GM21619 (cell line): ENCODE measurements at regions not wholly inside any gene's neighbourhood (a gene's known extent, or its start where the extent isn't known, plus 50 kb on each side); places are given as distances from the start of the nearest gene placed in this dataset.
"Not testable (repeated sequence)": the region's sequence is repeated elsewhere in the genome, so short reads cannot be mapped to it uniquely, and the experiment has no call there.

ENCODE experiments used
- ATAC-seq: cut with Tn5 transposase; IDR thresholded peaks from one replicate; pipeline ENCODE4 v1.9.1; 2021; ENCODE audit not compliant: unreplicated experiment

- no peak for ATAC-seq
Measured at GRCh38 chr11:82225930-82226329, 507.7 kb downstream of the FAM181B start.

GRCh38 chr11:82225502-82225901 lies 508.2 kb downstream of the FAM181B start:
- no peak for ATAC-seq

- no peak for ATAC-seq
Measured at GRCh38 chr11:82216927-82217570, 516.6 kb downstream of the FAM181B start.

- no peak for ATAC-seq
Measured at GRCh38 chr11:82210011-82210410, 523.7 kb downstream of the FAM181B start.

- ATAC-seq = no peak
Measured at GRCh38 chr11:82195283-82195682, 538.4 kb downstream of the FAM181B start.

GRCh38 chr11:82194521-82194920 lies 539.1 kb downstream of the FAM181B start:
- ATAC-seq = no peak

- ATAC-seq = no peak
Measured at GRCh38 chr11:82191695-82192094, 542.0 kb downstream of the FAM181B start.

- ATAC-seq = no peak
Measured at GRCh38 chr11:82185925-82186324, 547.7 kb downstream of the FAM181B start.

GRCh38 chr11:82184966-82185365 lies 548.7 kb downstream of the FAM181B start:
- ATAC-seq = no peak

- ATAC-seq = no peak
Measured at GRCh38 chr11:82183346-82183745, 550.3 kb downstream of the FAM181B start.

GRCh38 chr11:82182697-82183096 lies 551.0 kb downstream of the FAM181B start:
- ATAC-seq = not testable (repeated sequence)

GRCh38 chr11:82181796-82182195 lies 551.9 kb downstream of the FAM181B start:
- ATAC-seq = not testable (repeated sequence)

GRCh38 chr11:82176945-82177344 lies 556.7 kb downstream of the FAM181B start:
- no peak for ATAC-seq

GRCh38 chr11:82176365-82176764 lies 557.3 kb downstream of the FAM181B start:
- ATAC-seq = no peak

- no peak for ATAC-seq
Measured at GRCh38 chr11:82174610-82175009, 559.1 kb downstream of the FAM181B start.

- ATAC-seq = no peak
Measured at GRCh38 chr11:82146789-82147188, 586.9 kb downstream of the FAM181B start.

- ATAC-seq = no peak
Measured at GRCh38 chr11:82118946-82119345, 614.7 kb downstream of the FAM181B start.

- ATAC-seq = no peak
Measured at GRCh38 chr11:82117362-82117761, 616.3 kb downstream of the FAM181B start.

GRCh38 chr11:82105331-82105998 lies 628.2 kb downstream of the FAM181B start:
- ATAC-seq = no peak

- ATAC-seq = no peak
Measured at GRCh38 chr11:82092904-82093303, 640.8 kb downstream of the FAM181B start.

GRCh38 chr11:82089426-82089825 lies 644.2 kb downstream of the FAM181B start:
- no peak for ATAC-seq

- ATAC-seq = no peak
Measured at GRCh38 chr11:82085493-82085892, 648.2 kb downstream of the FAM181B start.

GRCh38 chr11:82082976-82083375 lies 650.7 kb downstream of the FAM181B start:
- ATAC-seq = no peak
